ENCODE measurements at regions not wholly inside any gene's neighbourhood (a gene's known extent, or its start where the extent isn't known, plus 50 kb on each side); places are given as distances from the start of the nearest gene placed in this dataset.
"Not testable (repeated sequence)": the region's sequence is repeated elsewhere in the genome, so short reads cannot be mapped to it uniquely, and the experiment has no call there.

GRCh38 chr13:80496721-80497397 is 155.9 kb upstream of the SPRY2 start:
- no peak for TF ChIP-seq CTCF (IDR thresholded peaks at IDR 0.05; ENCODE audit: extremely low read depth, low read depth, low read length)
- DNase-seq (ENCODE audit: insufficient read length, low spot score, missing footprints): no peak
- H3K27me3 ChIP-seq (ENCODE audit: insufficient read depth, low read length): no peaks in the 10 kb centered on the region

GRCh38 chr13:80490491-80490943 is 149.6 kb upstream of the SPRY2 start:
- H3K27me3 ChIP-seq (ENCODE audit: insufficient read depth, low read length); H4K20me1 ChIP-seq (ENCODE audit: insufficient read depth, low read length); DNase-seq (ENCODE audit: insufficient read length, low spot score, missing footprints); H3K4me3 ChIP-seq (ENCODE audit: insufficient read depth, low read length); H3K4me2 ChIP-seq (ENCODE audit: insufficient read depth, low read length); H3K27ac ChIP-seq (ENCODE audit: low read depth, low read length); H2AFZ ChIP-seq (ENCODE audit: low read length); H3K9me3 ChIP-seq (ENCODE audit: low read depth, low read length); H3K36me3 ChIP-seq (ENCODE audit: insufficient read depth, low read length); H3K4me1 ChIP-seq (ENCODE audit: insufficient read depth, low read length); H3K79me2 ChIP-seq (ENCODE audit: insufficient read depth, low read length): not testable (repeated sequence)

More at GRCh38 chr13:80496721-80497397, 155.9 kb upstream of the SPRY2 start:
- H3K36me3 ChIP-seq (ENCODE audit: insufficient read depth, low read length): no peaks in the 10 kb centered on the region
- H3K4me2 ChIP-seq (ENCODE audit: insufficient read depth, low read length): no peak overlapping the region
- H2AFZ ChIP-seq (ENCODE audit: low read length): no peak overlapping the region
- no peaks in the 10 kb centered on the region for H3K79me2 ChIP-seq (ENCODE audit: insufficient read depth, low read length)
- H3K4me1 ChIP-seq (ENCODE audit: insufficient read depth, low read length): no peaks in the 10 kb centered on the region
- no peaks in the 10 kb centered on the region for H3K9me3 ChIP-seq (ENCODE audit: low read depth, low read length)
- H3K4me3 ChIP-seq (ENCODE audit: insufficient read depth, low read length): no peak overlapping the region
- H3K27ac ChIP-seq (ENCODE audit: low read depth, low read length): no peak overlapping the region
- no peaks in the 10 kb centered on the region for H4K20me1 ChIP-seq (ENCODE audit: insufficient read depth, low read length)

- Histone ChIP-seq H3K79me2 (ENCODE audit: insufficient read depth, low read length) (no peaks in the 10 kb centered on the region), H2AFZ (ENCODE audit: low read length) (no peak overlapping the region), H3K27ac (ENCODE audit: low read depth, low read length) (no peak overlapping the region), H3K4me3 (ENCODE audit: insufficient read depth, low read length) (no peak overlapping the region), H3K4me2 (ENCODE audit: insufficient read depth, low read length) (no peak overlapping the region), H3K4me1 (ENCODE audit: insufficient read depth, low read length) (no peaks in the 10 kb centered on the region), H3K9me3 (ENCODE audit: low read depth, low read length) (no peaks in the 10 kb centered on the region), H3K36me3 (ENCODE audit: insufficient read depth, low read length) (no peaks in the 10 kb centered on the region), H3K27me3 (ENCODE audit: insufficient read depth, low read length) (no peaks in the 10 kb centered on the region), H4K20me1 (ENCODE audit: insufficient read depth, low read length) (no peaks in the 10 kb centered on the region)
- no peak for TF ChIP-seq CTCF (IDR thresholded peaks at IDR 0.05; ENCODE audit: extremely low read depth, low read depth, low read length)
- no peak for DNase-seq (ENCODE audit: insufficient read length, low spot score, missing footprints)
Observed at GRCh38 chr13:80486402-80486801, 145.5 kb upstream of the SPRY2 start.

- Histone ChIP-seq H3K27ac (ENCODE audit: low read depth, low read length) (no peak overlapping the region), H2AFZ (ENCODE audit: low read length) (no peak overlapping the region), H3K27me3 (ENCODE audit: insufficient read depth, low read length) (no peaks in the 10 kb centered on the region), H3K9me3 (ENCODE audit: low read depth, low read length) (no peaks in the 10 kb centered on the region), H4K20me1 (ENCODE audit: insufficient read depth, low read length) (no peaks in the 10 kb centered on the region), H3K36me3 (ENCODE audit: insufficient read depth, low read length) (no peaks in the 10 kb centered on the region), H3K4me2 (ENCODE audit: insufficient read depth, low read length) (no peak overlapping the region), H3K4me1 (ENCODE audit: insufficient read depth, low read length) (no peaks in the 10 kb centered on the region), H3K79me2 (ENCODE audit: insufficient read depth, low read length) (no peaks in the 10 kb centered on the region), H3K4me3 (ENCODE audit: insufficient read depth, low read length) (no peak overlapping the region)
- no peak for TF ChIP-seq CTCF (IDR thresholded peaks at IDR 0.05; ENCODE audit: extremely low read depth, low read depth, low read length)
- DNase-seq (ENCODE audit: insufficient read length, low spot score, missing footprints): no peak
Observed at GRCh38 chr13:80483157-80483556, 142.2 kb upstream of the SPRY2 start.

All from osteoblast (primary cell).